ENCODE measurements at regions not wholly inside any gene's neighbourhood (a gene's known extent, or its start where the extent isn't known, plus 50 kb on each side); places are given as distances from the start of the nearest gene placed in this dataset.

DNA sequence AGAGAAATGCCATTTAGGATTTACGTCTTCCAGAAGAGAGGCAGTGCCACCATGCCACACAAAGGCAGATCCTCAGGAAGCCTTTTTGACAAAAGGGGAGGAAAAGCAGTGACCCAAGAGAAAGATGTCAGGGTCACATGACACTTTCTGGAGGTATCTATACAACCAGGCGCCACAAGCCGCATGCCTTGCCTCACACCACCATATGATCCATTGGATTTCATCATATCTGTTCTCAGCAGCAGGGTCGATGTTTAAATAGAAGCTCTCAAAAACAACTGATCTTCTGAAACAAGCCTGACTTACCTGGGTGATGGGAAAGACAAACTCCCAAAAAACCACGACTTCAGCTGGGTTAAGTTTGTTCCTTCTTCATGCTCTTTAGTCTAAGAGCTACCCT is 52.5 kb upstream of the UNC5B start:
- no peak for DNase-seq

DNA sequence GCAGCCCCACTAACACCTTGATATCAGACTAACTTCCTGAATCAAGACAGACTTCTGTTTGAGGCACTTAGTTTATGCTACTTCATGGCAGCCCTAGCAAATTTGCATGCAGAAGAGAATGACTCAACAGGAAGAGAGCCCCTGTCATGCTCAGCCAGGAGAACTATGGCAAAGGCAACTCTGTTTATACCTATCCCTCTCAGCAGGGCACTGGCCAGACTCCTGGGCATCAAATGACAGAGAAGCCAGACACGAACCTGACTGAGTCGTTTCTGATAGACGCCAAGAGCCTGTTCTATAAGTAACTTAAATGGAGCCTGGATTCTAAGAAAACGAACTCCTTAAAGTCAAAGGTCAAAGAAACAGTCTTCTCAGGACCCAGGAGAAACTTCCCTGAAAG is 50.9 kb upstream of the UNC5B start:
- no peak for DNase-seq
